ENCODE measurements at regions not wholly inside any gene's neighbourhood (a gene's known extent, or its start where the extent isn't known, plus 50 kb on each side); places are given as distances from the start of the nearest gene placed in this dataset.
"Not testable (repeated sequence)": the region's sequence is repeated elsewhere in the genome, so short reads cannot be mapped to it uniquely, and the experiment has no call there.

DNA sequence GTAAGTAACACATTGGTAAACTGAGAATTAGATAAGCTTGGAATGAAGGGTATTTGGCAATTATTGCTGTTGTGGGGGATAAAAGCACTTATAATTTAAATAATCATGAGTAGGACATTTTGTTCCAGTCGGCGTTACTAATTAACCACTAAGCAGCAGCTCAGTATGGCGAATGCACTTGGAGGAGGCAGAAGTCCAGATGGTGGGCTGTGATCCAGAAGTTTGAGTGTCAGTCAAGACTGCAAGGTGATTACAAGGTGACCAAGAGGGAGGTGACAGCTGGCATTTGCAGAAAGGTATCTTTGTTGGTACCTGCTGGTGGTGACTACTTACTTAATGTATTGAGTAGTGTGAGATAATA, 643.6 kb upstream of the FAM98A start:
- DNase-seq, result no peak

DNA sequence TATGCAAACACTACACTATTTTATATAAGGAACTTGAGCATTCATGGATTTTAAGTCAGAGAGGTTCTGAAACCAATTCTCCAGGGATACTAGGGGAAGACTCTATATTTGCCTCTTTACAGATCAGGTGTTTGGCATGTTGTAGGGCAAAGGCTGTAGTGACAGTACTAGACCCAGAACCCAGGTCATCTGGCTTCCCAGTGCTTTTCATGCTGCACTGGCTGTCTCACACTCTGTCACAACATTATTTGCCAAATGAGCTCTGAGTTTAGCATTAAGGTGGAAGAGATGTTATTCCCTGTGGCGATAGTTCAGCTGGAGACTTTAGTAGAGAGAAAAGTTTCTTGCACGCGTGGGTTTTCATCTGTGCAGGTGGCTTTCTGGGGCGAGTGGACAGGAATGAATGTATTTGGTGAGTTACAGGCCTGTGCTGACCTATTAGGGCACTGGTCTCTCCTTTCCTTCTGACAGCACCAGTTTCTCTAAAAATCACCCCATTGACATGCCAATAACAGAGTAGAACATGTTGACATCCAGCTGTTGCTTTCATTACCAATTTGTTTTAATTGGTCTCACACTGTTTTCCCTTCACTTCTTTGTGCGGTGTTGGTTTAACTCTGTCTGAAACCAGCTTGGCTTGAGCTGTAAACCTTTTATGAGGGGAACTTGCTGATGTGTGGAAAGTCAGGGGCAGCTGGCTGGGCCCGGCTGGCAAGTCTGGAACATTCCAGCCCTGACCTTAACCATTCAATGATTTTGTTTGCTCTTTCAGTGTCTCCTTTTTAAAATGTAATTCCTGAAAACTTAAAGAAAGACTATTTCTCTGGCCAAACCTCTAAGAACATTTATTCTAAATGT, 643.0 kb upstream of the FAM98A start:
- no peak for DNase-seq

DNA sequence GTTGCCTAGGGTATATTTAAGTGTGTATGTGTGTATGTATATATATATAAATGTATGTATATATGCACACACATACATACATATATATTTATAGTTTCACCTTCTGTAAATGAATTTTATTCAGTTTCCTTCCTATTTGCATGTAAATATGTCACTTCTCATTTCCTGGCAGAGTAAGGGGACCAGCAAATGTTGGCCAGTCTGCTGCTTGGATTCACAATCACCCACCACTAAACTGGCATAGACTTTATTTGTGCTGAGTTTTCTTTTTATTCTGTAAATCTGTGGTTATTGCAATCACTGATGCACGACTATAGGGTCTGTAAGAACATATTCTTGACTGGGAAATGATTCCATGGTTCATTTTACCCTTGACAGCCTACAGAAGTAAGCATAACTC, 640.4 kb upstream of the FAM98A start:
- no peak for DNase-seq

DNA sequence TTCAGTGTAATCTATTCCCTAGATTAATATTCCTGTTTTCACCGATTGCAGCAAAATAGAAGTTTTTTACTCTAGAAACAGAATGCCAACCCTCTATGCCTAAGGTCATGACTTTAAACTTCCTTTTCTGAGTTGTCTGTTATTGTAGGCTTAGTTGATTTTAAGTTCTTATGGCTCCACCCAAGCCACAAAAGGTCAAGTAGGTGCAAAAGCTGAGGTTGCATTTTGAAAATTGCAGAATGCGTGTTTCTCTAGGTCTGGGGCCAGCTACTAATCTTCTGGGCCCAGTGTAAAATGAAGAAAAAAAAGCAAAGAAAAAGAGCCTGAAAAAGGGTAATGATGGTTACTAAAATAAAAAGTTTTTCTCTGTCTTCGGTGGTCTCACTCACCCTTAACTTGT, 635.7 kb upstream of the FAM98A start:
- no peak for DNase-seq

DNA sequence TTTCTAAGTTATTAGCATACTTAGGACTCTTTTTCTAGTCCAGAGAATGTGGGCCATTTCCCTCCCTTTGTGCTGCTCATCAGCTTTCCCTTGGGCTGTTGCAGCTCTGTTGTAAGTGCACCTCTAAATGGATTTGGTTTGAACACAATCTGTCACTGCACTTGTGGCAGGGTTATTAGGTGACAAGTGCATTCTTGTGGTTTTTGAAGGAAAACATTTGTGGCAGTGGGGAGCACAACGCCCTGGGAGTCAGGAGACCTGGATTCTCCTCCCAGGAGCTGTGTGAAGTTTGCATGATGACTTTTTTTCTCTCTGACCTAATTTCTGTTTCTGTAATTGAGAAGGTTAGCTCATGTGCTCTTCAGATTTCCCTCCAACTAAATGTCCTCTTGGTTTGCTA, 630.9 kb upstream of the FAM98A start:
- DNase-seq, result no peak

DNA sequence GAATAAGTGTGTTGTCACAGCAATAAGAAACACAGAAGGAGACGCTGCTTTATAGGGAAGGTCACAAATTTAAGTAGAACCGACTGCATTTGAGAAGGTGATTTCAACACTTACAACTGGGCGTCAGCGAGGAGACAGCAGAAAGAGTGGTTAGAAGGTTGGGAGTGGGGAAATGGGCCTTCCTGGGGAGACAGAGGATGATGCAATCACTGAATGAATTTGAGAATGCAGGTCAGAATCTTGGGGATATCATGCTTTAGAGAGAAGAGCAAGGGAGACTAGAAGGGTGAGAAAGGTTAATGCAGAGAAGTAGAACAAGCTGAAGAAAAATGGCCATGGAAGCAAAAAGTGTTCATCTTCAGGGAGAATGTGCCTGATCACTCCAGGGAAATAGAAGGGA, 616.1 kb upstream of the FAM98A start:
- no peak for DNase-seq

DNA sequence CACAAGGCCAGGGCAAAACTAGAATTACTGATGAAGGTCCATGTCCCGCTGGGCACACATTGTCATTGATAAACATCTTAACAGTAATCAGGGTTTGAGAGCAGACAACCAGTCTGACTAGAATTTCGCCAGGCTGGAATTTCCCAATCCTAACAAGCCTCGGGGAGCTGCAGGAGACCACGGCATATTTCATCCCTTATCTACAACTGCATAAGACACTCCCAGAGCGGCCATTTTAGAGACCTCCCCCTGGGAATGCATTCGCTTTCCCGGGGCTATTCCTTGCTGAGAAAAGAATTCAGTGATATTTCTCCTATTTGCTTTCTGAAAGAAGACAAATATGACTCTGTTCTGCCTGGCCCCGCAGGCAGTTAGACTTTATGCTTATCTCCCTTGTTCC, 611.3 kb upstream of the FAM98A start:
- not testable (repeated sequence) for DNase-seq

DNA sequence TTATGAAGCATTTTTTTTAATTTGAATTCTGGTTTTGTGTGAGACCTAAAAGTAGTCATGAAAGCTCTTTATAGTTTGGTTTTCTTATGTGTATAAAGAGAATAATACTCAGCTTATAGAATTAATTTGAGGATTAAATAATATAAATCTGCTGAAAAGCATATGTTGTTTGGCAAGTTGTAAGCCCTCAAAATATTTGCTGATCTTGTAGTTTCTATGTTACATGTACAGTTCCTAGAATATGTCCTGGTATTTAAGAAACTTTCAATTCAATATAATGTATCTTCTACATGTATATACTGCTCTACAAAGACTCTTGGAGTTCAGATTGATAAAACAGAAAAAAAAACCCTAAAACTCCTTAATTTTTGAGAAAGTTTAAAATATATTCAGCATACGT, 605.5 kb upstream of the FAM98A start:
- no peak for DNase-seq

DNA sequence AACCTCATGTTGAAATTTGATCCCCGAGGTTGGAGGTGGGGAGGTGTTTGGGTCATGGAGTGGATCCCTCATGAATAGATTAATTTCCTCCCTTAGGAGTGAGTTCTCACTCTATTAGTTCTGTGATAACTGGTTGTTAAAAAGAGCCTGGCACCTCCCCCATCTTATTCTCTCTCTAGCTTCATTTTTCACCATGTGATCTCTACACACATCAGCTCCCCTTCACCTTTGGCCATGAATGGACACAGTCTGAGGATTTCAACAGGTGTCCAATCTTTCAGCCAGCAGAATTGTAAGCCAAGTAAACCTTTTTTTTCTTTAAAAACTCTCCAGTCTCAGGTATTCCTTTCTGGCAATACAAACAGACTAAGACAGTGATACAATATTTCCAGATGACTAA, 602.0 kb upstream of the FAM98A start:
- no peak for DNase-seq

DNA sequence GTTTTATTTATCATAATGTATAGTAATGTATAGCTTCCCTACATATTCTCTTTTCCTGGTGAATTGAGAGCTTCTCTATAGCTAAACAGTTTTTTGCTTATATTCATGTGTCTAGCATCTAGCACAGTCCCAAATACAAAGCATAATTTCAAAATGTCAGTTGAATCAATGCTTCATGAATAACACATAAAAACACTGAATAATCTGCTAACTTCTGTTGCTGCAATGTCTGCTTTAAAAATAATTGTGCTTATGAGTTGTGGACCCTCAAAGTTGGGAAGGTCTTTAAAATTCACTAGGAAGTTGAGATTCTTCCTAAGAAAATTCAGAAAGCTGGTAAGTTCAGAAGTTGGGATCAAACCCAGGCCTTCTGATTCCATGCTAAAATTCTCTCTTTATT, 600.9 kb upstream of the FAM98A start:
- no peak for DNase-seq

DNA sequence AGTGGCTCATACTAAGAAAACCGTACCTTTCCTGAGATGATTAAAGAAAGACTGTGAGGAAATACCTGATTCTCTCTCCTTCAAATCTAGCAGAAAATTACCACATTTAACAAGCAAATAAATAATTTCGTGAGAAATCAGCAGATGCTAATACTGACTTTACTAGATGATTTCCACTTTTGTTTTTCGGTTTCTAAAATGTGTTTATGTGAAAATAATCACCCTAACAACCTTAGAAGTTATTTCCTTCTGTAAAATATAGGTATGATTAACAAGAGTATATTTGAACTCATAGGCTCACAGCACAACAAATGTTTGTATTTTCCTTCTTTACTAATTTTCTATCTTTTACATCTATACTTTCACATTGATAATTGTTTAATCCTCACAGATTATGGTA, 594.1 kb upstream of the FAM98A start:
- DNase-seq, result no peak

DNA sequence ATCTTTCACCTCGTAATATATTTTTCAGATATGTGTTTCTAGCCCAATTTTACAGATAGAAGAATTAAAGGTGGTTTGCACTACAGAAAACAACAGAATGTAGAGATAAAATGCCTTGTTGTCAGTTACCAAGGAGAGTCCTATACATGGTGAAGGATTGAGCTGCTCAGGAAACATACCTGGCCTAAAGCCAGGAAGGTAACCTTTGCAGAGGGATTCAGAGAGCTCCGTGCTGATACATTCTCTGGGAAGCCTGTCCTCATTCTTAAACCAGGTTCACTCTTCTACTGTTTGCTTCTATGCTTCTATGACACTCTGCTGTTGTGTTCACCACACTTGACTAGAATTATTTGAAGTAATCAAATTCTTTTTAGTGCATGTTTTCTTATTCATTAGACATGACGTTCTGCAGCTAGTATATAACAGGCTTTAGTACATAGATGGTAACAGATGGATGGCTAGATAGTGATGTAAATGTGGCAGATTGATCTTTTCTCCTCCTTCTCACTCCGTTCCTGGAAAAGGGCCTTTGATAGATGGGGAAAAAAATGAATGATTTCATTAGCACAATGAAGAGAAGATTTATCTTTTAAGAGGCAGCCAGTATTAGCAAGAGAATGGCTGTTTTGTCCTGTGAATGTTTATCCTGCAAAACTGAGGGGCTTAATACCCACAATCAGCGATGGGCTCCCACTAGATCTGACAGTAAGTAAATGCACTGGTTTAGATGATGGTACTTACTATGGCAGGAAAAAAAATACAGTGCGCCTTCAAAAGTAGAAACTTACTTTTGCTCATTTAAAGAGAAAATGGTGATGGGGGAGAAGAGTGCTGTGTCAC, 589.6 kb upstream of the FAM98A start:
- no peak for DNase-seq

DNA sequence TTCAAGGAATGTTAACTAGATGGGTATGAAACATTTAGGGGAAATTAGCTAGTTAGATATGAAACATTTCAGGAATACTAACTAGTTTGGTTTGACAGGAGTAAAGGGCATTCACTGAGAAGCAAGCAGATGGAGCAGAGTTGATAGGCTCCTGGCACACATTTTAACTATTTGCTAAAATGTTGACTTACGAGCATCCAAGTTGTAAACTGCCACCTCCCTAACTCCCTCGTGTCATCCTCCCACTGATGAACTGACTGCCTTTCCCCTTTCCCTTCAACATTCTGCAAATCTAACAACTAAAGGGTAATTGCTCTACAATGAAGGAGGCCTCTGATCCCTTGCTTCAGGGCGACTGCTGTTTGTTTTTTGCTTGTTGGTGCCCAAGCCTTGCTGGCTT, 580.4 kb upstream of the FAM98A start:
- DNase-seq, result no peak

DNA sequence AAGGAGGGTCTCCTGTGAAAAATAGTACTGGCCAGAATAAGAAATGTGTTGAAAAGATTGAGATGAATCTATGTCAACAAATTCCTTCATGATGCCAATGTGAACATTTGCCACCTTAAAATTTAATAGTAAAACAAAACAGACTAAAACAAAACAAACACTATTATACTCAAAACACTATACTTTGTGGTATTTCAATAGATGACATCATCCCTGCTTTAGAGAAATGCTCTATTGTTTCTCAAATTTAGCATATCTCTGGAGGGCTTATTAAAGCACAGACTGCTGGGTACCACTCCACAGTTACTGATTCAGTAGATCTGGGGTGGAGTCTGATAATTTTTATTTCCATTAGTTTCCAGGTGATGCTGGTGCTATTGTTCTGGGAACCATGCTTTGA, 579.4 kb upstream of the FAM98A start:
- no peak for DNase-seq

DNA sequence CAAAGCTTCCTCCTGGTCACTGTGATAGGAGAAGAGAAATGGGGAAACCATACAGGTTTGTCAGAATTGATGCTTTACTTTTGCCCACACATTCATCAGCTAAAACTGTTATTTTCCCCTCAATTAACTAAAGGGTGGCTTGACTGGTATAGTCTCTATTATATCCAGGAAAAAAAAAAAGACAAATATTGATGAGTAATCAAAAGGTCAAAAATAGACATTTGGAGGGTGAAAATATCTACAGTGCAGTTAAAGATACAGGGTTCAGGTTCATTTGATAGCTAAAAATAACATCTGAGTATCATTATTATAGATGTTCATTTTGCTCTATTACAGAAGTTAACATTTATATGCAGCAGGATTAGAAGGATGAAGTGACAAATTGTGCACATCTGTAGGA, 577.6 kb upstream of the FAM98A start:
- DNase-seq, result no peak

DNA sequence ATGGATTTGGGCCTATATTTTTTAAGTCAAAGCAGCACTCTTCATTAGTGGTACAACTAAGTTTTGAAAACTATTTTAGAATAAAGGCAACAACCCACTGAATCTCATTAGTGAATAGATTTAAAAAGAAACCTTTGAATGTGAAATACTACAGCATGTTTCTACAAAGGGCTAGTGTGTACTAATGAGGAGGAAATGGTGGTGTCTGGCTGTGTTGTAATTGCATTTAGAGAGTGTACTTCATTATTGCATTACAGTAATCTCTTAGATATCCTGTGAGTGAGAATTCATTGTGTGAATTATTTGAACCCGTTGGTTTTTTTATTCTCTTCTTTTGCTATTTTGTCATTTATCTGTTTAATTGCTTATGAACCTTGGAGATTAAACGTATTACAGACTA, 575.4 kb upstream of the FAM98A start:
- DNase-seq, result no peak

DNA sequence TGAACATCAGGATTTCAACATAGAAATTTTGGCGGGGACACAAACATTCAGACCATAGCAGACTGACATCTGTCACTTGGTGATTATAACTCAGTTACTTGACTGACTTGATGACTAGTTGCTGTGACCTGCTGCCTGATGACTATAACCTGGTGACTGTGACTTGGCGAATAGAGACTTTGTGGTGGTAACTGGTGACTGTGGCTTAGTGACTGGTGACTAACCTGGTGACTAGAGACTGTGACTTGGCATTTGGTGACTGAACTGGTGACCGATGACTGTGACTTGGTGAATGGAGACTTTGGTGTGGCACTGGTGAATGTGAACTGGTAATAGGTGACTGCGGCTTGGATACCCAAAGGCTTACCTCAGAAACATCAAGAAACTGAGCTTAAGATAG, 563.1 kb upstream of the FAM98A start:
- no peak for DNase-seq

DNA sequence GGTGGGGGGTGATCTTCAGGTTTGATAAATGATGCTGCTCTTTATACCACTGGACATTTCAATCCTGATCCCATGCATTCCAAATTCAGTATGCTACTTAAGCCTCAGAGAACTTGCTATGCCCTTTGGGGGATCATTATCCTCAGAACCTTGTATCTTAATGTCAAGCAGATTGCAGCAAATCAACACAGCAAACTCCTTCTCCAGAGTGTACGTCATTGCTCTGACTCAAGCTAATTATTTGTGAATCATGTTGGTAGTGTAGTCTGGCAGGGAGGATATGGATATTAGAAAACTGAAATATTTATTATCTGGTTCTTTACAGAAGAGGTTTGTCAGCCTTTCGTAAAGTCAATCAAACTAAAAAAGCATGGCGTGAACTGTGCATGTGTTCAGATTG, 562.5 kb upstream of the FAM98A start:
- no peak for DNase-seq

DNA sequence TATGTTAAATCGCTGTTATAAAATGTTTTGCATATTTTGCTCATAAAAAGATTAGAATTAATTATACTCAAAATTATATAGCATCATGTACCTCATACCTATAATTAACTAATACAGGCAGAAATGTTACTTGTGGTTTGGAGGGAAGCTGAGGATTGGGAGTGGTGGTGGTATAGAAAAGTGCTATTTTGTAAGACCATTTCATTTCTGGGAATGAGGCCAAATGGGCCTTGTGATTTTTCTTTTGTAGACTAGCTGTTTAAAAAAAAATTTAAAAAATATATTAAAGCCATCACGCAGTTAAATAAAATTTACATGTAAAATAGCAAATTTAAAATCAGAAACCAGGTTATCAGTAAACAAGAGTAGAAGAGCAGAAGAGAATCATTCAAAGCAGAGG, 560.8 kb upstream of the FAM98A start:
- no peak for DNase-seq

DNA sequence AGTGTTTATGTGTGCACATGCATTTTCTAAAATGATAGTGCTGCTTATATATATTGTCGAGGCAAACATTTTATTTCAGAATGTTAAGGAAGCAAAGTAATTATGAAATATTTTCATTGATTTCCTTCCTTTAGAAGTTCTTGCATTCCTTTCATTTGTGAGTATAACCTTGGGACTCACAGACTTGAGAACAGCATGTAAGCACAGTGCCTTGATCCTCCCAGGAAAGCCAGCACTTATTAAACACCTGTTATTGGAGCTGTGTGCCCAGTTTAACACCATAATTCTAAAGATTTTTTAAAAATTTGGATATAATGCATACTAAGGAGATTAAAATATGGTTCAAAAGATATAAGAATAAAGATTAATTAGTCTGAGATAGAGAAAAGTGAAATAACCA, 554.4 kb upstream of the FAM98A start:
- no peak for DNase-seq

DNA sequence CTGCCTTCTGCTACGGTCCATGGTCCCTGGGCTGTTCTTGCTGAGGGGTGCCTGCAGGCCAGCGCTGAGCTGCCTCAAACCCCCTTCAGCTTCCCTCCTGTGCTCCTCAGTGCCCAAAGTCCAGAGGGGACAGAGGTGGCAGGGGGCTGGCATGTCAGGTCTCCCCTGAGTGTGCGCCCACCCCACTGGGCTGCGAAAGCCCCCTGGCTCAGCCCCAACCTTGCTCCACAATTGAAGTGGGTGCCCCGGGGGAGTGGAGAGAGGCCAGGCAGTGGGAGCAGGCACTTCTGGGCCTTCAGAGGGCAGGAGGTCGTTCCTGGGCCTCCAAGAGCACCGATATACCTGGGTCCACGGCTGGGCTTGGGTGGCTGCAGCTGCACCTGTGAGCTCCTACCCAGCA, 548.7 kb upstream of the FAM98A start:
- DNase-seq, result no peak

DNA sequence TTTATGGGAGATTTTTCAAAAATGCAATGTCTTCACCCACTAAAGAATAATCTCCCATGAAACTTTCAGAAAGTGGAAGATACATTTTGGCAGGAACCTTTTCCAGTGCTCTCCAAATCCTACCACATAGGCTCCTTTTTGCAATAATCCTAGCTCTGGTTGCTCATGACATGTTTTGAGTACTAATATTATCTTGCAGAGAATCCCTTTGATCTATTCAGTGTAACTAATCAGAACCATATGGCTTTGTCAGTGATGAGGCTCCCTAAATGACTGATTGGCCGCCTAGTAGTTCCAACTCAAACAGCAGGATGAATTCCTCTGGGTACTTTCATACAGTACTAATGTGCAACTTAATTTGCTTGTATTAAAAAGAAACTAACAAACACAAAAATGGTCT, 544.0 kb upstream of the FAM98A start:
- no peak for DNase-seq

DNA sequence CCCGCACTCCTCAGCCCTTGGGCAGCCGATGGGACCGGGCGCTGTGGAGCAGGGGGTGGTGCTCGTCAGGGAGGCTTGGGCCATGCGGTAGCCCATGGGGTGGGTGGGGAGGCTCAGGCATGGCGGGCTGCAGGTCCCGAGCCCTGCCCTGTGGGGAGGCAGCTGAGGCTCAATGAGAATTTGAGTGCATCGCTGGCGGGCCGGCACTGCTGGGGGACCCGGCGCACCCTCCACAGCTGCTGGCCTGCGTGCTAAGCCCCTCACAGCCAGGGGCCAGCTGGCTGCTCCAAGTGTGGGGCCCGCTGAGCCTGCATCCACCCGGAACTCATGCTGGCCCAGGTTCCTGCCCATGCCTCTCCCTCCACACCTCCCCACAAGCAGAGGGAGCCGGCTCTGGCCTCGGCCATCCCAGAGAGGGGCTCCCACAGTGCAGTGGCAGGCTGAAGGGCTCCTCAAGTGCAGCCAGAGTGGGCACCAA, 543.5 kb upstream of the FAM98A start:
- not testable (repeated sequence) for DNase-seq

DNA sequence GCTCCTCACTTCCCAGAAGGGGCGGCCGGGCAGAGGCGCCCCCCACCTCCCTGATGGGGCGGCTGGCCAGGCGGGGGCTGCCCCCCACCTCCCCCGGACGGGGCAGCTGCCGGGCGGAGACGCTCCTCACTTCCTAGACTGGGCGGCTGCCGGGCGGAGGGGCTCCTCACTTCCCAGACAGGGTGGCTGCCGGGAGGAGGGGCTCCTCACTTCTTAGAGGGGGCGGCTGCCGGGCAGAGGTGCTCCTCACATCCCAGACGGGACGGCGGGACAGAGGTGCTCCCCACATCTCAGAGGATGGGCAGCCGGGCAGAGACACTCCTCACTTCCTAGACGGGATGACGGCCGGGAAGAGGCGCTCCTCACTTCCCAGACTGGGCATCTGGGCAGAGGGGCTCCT, 534.0 kb upstream of the FAM98A start:
- DNase-seq, result not testable (repeated sequence)

Data from inflammatory macrophage treated with lipopolysaccharide for 4 hours (primary cell).